GM23338 (cell line): ENCODE measurements at regions not wholly inside any gene's neighbourhood (a gene's known extent, or its start where the extent isn't known, plus 50 kb on each side); places are given as distances from the start of the nearest gene placed in this dataset.

Experiments
- CREB1 ChIP-seq: fragments of 250-450 bp; sonication (Bioruptor Pico); IDR thresholded peaks from 2 replicates; pipeline ENCODE4 v1.5.0; 2020; ENCODE audit warnings: low read depth, mild to moderate bottlenecking, moderate library complexity
- CTCF ChIP-seq, 2 experiments: fragments of 200-600 bp in 1 of 2; sonication (generic) in 1 of 2; conservative IDR thresholded peaks; 2 replicates each; pipeline versions ENCODE4 v1.5.1 to v1.6.1; 2016 to 2017; ENCODE audit warnings: antibody characterized with exemption in 2 of 2, low read depth in 2 of 2, mild to moderate bottlenecking in 2 of 2, moderate library complexity in 1 of 2
- EZH2 ChIP-seq: fragments of 200-600 bp; sonication (generic); IDR thresholded peaks from one replicate; pipeline ENCODE4 v1.8.0; 2017; ENCODE audit warnings: antibody characterized with exemption, mild to moderate bottlenecking, low read depth; ENCODE audit not compliant: unreplicated experiment
- EZH2phosphoT487 ChIP-seq: fragments of 200-600 bp; sonication (generic); IDR thresholded peaks from one replicate; pipeline ENCODE4 v1.8.1; 2018; ENCODE audit warnings: antibody characterized with exemption; ENCODE audit not compliant: unreplicated experiment
- JUNB ChIP-seq: IDR thresholded peaks from one replicate; pipeline ENCODE4 v1.6.1; 2016; ENCODE audit warnings: antibody characterized with exemption; ENCODE audit not compliant: unreplicated experiment
- POLR2AphosphoS5 ChIP-seq: IDR thresholded peaks from 2 replicates; pipeline ENCODE4 v1.6.1; 2016; ENCODE audit warnings: antibody characterized with exemption, low read depth
- ZNF331 ChIP-seq: fragments of 250-450 bp; sonication (Bioruptor Pico); IDR thresholded peaks from 2 replicates; pipeline ENCODE4 v1.5.0; 2020; ENCODE audit warnings: low read depth, mild to moderate bottlenecking, moderate library complexity
- TF ChIP-seq, protein P1 (sequence below): IDR thresholded peaks from one replicate; pipeline ENCODE4 v1.6.1; 2018; ENCODE audit warnings: antibody characterized with exemption; ENCODE audit not compliant: unreplicated experiment
- TF ChIP-seq, protein P2 (sequence below): IDR thresholded peaks from 2 replicates; pipeline ENCODE4 v1.6.1; 2016; ENCODE audit warnings: antibody characterized with exemption

DNA sequence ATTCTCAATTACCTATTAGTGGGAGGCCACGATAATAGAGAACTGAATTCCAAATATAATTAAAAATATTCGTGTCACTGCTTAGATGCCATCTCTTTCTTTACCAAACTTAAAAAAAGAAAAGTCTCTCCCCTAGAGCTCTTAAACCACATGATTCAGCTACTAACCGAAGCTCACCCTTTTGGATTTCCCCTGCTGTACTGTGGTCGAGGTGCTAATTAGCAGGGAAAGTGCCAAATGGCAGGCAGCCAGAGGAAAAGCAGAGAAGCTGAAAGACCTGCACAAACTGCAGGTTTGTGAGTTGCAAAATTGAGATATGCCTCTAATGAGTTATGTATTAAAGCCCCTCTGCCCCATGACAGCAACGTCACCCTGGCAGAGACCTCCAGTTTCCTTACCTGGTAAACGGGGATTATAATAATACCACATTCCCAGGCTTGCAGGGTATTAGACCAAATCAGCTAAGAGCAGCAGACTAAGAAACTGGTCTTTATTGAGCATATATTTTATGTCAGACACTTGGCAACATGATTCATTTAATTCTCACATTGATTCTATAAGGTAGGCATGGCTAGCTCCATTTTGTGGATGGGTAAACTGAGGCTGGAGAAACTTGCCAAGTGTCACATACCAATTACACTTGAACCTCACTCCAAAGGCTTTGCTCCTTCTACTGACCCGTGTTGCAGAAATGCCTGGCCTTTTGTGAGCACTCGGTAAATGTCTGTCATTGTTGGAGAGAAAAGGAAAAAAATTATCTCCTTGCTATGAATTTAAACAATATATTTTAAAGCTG is 259.7 kb downstream of the LPIN1 start:
- TF ChIP-seq EZH2 (no peak), POLR2AphosphoS5 (no peak), CTCF (conservative IDR thresholded peaks at IDR 0.05; ENCODE audit: low read depth in 2 of 2) (no peak), EZH2phosphoT487 (no peak), ZNF331 (CRISPR knock-in tag) (no peak), JUNB (no peak), CREB1 (no peak)
- TF ChIP-seq, protein P1, sequence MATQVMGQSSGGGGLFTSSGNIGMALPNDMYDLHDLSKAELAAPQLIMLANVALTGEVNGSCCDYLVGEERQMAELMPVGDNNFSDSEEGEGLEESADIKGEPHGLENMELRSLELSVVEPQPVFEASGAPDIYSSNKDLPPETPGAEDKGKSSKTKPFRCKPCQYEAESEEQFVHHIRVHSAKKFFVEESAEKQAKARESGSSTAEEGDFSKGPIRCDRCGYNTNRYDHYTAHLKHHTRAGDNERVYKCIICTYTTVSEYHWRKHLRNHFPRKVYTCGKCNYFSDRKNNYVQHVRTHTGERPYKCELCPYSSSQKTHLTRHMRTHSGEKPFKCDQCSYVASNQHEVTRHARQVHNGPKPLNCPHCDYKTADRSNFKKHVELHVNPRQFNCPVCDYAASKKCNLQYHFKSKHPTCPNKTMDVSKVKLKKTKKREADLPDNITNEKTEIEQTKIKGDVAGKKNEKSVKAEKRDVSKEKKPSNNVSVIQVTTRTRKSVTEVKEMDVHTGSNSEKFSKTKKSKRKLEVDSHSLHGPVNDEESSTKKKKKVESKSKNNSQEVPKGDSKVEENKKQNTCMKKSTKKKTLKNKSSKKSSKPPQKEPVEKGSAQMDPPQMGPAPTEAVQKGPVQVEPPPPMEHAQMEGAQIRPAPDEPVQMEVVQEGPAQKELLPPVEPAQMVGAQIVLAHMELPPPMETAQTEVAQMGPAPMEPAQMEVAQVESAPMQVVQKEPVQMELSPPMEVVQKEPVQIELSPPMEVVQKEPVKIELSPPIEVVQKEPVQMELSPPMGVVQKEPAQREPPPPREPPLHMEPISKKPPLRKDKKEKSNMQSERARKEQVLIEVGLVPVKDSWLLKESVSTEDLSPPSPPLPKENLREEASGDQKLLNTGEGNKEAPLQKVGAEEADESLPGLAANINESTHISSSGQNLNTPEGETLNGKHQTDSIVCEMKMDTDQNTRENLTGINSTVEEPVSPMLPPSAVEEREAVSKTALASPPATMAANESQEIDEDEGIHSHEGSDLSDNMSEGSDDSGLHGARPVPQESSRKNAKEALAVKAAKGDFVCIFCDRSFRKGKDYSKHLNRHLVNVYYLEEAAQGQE, result no peak
- TF ChIP-seq, protein P2, sequence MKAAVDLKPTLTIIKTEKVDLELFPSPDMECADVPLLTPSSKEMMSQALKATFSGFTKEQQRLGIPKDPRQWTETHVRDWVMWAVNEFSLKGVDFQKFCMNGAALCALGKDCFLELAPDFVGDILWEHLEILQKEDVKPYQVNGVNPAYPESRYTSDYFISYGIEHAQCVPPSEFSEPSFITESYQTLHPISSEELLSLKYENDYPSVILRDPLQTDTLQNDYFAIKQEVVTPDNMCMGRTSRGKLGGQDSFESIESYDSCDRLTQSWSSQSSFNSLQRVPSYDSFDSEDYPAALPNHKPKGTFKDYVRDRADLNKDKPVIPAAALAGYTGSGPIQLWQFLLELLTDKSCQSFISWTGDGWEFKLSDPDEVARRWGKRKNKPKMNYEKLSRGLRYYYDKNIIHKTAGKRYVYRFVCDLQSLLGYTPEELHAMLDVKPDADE, result no peak
